Astrocyte of the spinal cord (primary cell): ENCODE measurements at regions not wholly inside any gene's neighbourhood (a gene's known extent, or its start where the extent isn't known, plus 50 kb on each side); places are given as distances from the start of the nearest gene placed in this dataset.

Source experiments
- DNase-seq: peaks from one replicate; pipeline ENCODE4 v3.0.0; 2011; ENCODE audit warnings: low read depth, low spot score
- H3K4me3 ChIP-seq: 2 replicates; pipeline ENCODE4 v1.5.1; 2011; ENCODE audit warnings: low read depth, mild to moderate bottlenecking, low read length, moderate library complexity
- in situ Hi-C: cut with HindIII; loops from 2 replicates; pipeline ENCODE4 v1.10.0; 2017; ENCODE audit warnings: low sequenced_read_pairs
- TF ChIP-seq, protein P1 (sequence below): IDR thresholded peaks from 2 replicates; pipeline ENCODE4 v1.5.1; 2012; ENCODE audit warnings: low read depth, mild to moderate bottlenecking, low read length, inconsistent platforms

DNA sequence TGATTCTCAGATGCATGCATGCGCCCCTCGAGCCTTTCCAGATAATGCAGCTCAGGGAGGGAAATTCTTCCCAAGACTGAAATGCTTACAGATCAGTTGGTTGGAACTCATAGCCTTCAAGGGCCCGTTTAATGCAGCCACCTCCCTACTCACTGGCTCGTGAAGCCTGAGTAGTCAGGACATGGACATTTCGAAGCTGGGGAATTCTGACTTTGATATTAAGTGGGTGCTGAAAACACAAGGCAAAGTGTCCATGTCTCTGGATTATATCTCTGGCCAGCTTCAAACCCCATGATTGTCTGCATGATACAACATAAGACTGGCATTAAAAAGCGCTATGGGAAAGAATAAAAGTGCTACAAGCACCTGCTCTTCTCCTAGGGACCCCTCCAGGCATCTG, 207.5 kb downstream of the HERPUD2 start:
- DNase-seq: no peak
- TF ChIP-seq, protein P1, sequence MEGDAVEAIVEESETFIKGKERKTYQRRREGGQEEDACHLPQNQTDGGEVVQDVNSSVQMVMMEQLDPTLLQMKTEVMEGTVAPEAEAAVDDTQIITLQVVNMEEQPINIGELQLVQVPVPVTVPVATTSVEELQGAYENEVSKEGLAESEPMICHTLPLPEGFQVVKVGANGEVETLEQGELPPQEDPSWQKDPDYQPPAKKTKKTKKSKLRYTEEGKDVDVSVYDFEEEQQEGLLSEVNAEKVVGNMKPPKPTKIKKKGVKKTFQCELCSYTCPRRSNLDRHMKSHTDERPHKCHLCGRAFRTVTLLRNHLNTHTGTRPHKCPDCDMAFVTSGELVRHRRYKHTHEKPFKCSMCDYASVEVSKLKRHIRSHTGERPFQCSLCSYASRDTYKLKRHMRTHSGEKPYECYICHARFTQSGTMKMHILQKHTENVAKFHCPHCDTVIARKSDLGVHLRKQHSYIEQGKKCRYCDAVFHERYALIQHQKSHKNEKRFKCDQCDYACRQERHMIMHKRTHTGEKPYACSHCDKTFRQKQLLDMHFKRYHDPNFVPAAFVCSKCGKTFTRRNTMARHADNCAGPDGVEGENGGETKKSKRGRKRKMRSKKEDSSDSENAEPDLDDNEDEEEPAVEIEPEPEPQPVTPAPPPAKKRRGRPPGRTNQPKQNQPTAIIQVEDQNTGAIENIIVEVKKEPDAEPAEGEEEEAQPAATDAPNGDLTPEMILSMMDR: no peak
- in situ Hi-C loops: no loop called here
- no peak overlapping the region for H3K4me3 ChIP-seq

- no peak overlapping the region for H3K4me3 ChIP-seq
- in situ Hi-C loops: no loop called here
- no peak for DNase-seq
- TF ChIP-seq, protein P1: no peak
Observed at GRCh38 chr7:35485436-35485835, 209.5 kb downstream of the HERPUD2 start.

GRCh38 chr7:35483568-35483967, 211.4 kb downstream of the HERPUD2 start:
- H3K4me3 ChIP-seq: no peak overlapping the region
- in situ Hi-C loops: no loop called here
- no peak for DNase-seq
- TF ChIP-seq, protein P1: no peak

- TF ChIP-seq, protein P1: no peak
- DNase-seq: no peak
- H3K4me3 ChIP-seq: no peak overlapping the region
- in situ Hi-C loops: no loop called here
Observed at GRCh38 chr7:35482231-35482630, 212.7 kb downstream of the HERPUD2 start.

GRCh38 chr7:35480806-35481205, 214.1 kb downstream of the HERPUD2 start:
- no peak for DNase-seq
- TF ChIP-seq, protein P1: no peak
- H3K4me3 ChIP-seq: no peak overlapping the region
- in situ Hi-C loops: no loop called here

DNA sequence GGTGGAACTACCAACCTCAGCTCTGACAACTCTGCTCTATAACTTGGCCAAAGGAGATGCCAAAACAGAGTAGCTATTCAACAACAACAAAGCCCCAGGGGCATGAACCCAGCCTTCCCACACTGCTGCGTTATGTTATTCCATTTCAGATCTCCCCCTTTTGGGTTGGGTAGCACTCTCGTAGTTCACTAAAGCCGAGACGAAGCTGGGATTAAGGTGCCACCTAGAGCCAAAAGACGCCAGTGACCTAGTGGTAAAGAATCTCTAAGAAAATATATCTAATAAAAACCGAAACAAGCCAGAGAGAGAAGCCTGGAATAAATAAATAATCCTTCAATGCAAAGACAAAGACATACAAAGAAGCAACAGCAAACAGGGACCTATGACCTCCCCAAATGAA, 217.3 kb downstream of the HERPUD2 start:
- no peak for DNase-seq
- TF ChIP-seq, protein P1: no peak
- in situ Hi-C loops: no loop called here
- H3K4me3 ChIP-seq: no peak overlapping the region

- H3K4me3 ChIP-seq: no peak overlapping the region
- no peak for DNase-seq
- in situ Hi-C loops: no loop called here
- TF ChIP-seq, protein P1: no peak
Observed at GRCh38 chr7:35474100-35474499, 220.2 kb upstream of the TBX20 start.
